Mesenchymal stem cell (in vitro differentiated cells and primary cell): ENCODE measurements at regions not wholly inside any gene's neighbourhood (a gene's known extent, or its start where the extent isn't known, plus 50 kb on each side); places are given as distances from the start of the nearest gene placed in this dataset.
A peak's percentile ranks its signal among the peaks of the same experiment; 100 is the strongest.

ENCODE experiments used
- DNase-seq: peaks from one replicate; pipeline ENCODE4 v3.0.0-alpha.2; 2013
- H2AFZ ChIP-seq: one replicate; pipeline ENCODE4 v1.6.1; 2013; ENCODE audit warnings: low read depth, mild to moderate bottlenecking, control low read depth, inconsistent platforms, low read length, moderate library complexity
- H2AK5ac ChIP-seq: 2 replicates; pipeline ENCODE4 v1.6.1; 2013; ENCODE audit warnings: low read length, moderate library complexity, mild to moderate bottlenecking, inconsistent platforms; ENCODE audit not compliant: severe bottlenecking
- H2BK120ac ChIP-seq: one replicate; pipeline ENCODE4 v1.6.1; 2013; ENCODE audit warnings: low read depth, mild to moderate bottlenecking, inconsistent platforms, low read length, moderate library complexity
- H2BK12ac ChIP-seq, 2 experiments: one replicate each; pipeline ENCODE4 v1.6.1; 2013; ENCODE audit warnings: inconsistent platforms in 2 of 2, low read length in 2 of 2, mild to moderate bottlenecking in 2 of 2, moderate library complexity in 2 of 2, control low read depth in 1 of 2
- H2BK15ac ChIP-seq: one replicate; pipeline ENCODE4 v1.6.1; 2013; ENCODE audit warnings: mild to moderate bottlenecking, low read depth, inconsistent platforms; ENCODE audit not compliant: poor library complexity, severe bottlenecking
- H2BK5ac ChIP-seq: 2 replicates; pipeline ENCODE4 v1.6.1; 2013; ENCODE audit warnings: low read depth, mild to moderate bottlenecking, low read length, control low read depth, inconsistent platforms; ENCODE audit not compliant: poor library complexity, severe bottlenecking
- H3K14ac ChIP-seq, 2 experiments: one replicate each; pipeline ENCODE4 v1.6.1; 2013; ENCODE audit warnings: inconsistent platforms in 2 of 2, low read length in 2 of 2, control low read depth in 1 of 2, mild to moderate bottlenecking in 1 of 2, moderate library complexity in 1 of 2
- H3K18ac ChIP-seq, 2 experiments: one replicate each; pipeline ENCODE4 v1.6.1; 2013; ENCODE audit warnings: inconsistent platforms in 2 of 2, low read length in 2 of 2, control low read depth in 1 of 2, low read depth in 1 of 2, mild to moderate bottlenecking in 1 of 2
- H3K23ac ChIP-seq, 2 experiments: one replicate each; pipeline ENCODE4 v1.6.1; 2013; ENCODE audit warnings: inconsistent platforms in 2 of 2, low read length in 2 of 2, mild to moderate bottlenecking in 2 of 2, moderate library complexity in 2 of 2, control low read depth in 1 of 2
- H3K27ac ChIP-seq: 2 replicates; pipeline ENCODE4 v1.5.1; 2013; ENCODE audit warnings: mild to moderate bottlenecking, moderate library complexity, low read length, control low read depth, inconsistent platforms; ENCODE audit not compliant: poor library complexity, severe bottlenecking
- H3K27me3 ChIP-seq, 2 experiments: 2 replicates each; pipeline versions ENCODE4 v1.6.1 to v1.7.0; 2013; ENCODE audit warnings: low read length in 2 of 2, mild to moderate bottlenecking in 2 of 2, moderate library complexity in 2 of 2, control low read depth in 1 of 2, inconsistent platforms in 1 of 2; ENCODE audit not compliant: control insufficient read depth in 1 of 2, insufficient read depth in 1 of 2
- H3K36me3 ChIP-seq, 2 experiments: 2 replicates each; pipeline versions ENCODE4 v1.6.1 to v1.7.0; 2013; ENCODE audit warnings: low read length in 2 of 2, control low read depth in 1 of 2, inconsistent platforms in 1 of 2, low read depth in 1 of 2, mild to moderate bottlenecking in 1 of 2; ENCODE audit not compliant: insufficient read depth in 2 of 2, control insufficient read depth in 1 of 2
- H3K4ac ChIP-seq, 2 experiments: one replicate each; pipeline ENCODE4 v1.6.1; 2013; ENCODE audit warnings: inconsistent platforms in 2 of 2, low read length in 2 of 2, mild to moderate bottlenecking in 2 of 2, moderate library complexity in 2 of 2, control low read depth in 1 of 2, low read depth in 1 of 2
- H3K4me1 ChIP-seq: 2 replicates; pipeline ENCODE4 v1.6.1; 2013; ENCODE audit warnings: low read depth, low read length, control low read depth; ENCODE audit not compliant: control insufficient read depth, insufficient read depth
- H3K4me2 ChIP-seq: 2 replicates; pipeline ENCODE4 v1.6.1; 2013; ENCODE audit warnings: low read length, mild to moderate bottlenecking, inconsistent platforms; ENCODE audit not compliant: poor library complexity, severe bottlenecking
- H3K4me3 ChIP-seq, 2 experiments: 2 replicates each; pipeline versions ENCODE4 v1.5.1 to v1.7.0; 2013; ENCODE audit warnings: low read length in 2 of 2, mild to moderate bottlenecking in 2 of 2, control low read depth in 1 of 2, low read depth in 1 of 2; ENCODE audit not compliant: insufficient read depth in 1 of 2
- H3K79me1 ChIP-seq: replicated peaks from 2 replicates; pipeline ENCODE4 v1.6.1; 2013; ENCODE audit warnings: mild to moderate bottlenecking, control low read depth, low read length, inconsistent platforms; ENCODE audit not compliant: poor library complexity, severe bottlenecking
- H3K9ac ChIP-seq: 2 replicates; pipeline ENCODE4 v1.7.0; 2013; ENCODE audit warnings: mild to moderate bottlenecking, low read length, moderate library complexity
- H3K9me3 ChIP-seq: 2 replicates; pipeline ENCODE4 v1.7.0; 2013; ENCODE audit warnings: mild to moderate bottlenecking, low read length; ENCODE audit not compliant: control insufficient read depth
- H4K8ac ChIP-seq: one replicate; pipeline ENCODE4 v1.6.1; 2013; ENCODE audit warnings: inconsistent platforms, mild to moderate bottlenecking, low read length, moderate library complexity
- H4K91ac ChIP-seq: one replicate; pipeline ENCODE4 v1.6.1; 2013; ENCODE audit warnings: mild to moderate bottlenecking, low read length, inconsistent platforms
- WGBS: methylation state at CpG from one replicate; pipeline ENCODE4 v1.1.7; 2013; ENCODE audit warnings: mixed read lengths; 5-methylcytosine and 5-hydroxymethylcytosine counted together

GRCh38 chr6:12386816-12387215, 96.7 kb downstream of the EDN1 start:
- H3K14ac ChIP-seq: no peak overlapping the region
- no peak overlapping the region for H3K27ac ChIP-seq
- H4K8ac ChIP-seq: no peak overlapping the region
- H2BK12ac ChIP-seq: no peak overlapping the region
- H3K4ac ChIP-seq: no peak overlapping the region
- H3K4me1 ChIP-seq: no peaks in the 10 kb centered on the region
- no peak overlapping the region for H3K9ac ChIP-seq
- H3K4me3 ChIP-seq: no peak overlapping the region
- DNase-seq: no peak
- no peaks in the 10 kb centered on the region for H3K79me1 ChIP-seq
- no peak overlapping the region for H2AFZ ChIP-seq
- no peak overlapping the region for H3K4me2 ChIP-seq
- H3K9me3 ChIP-seq: no peaks in the 10 kb centered on the region
- H3K27me3 ChIP-seq: peaks cover 0 to 3% of the 10 kb centered on the region in 2 experiments
- H2BK120ac ChIP-seq: no peak overlapping the region
- H3K36me3 ChIP-seq: no peaks in the 10 kb centered on the region
- no peak overlapping the region for H3K18ac ChIP-seq
- H3K23ac ChIP-seq: no peak overlapping the region
- WGBS: 92% methylated on average over 4 of the region's 5 CpGs
- no peak overlapping the region for H2AK5ac ChIP-seq
- H2BK15ac ChIP-seq: no peak overlapping the region
- H2BK5ac ChIP-seq: no peak overlapping the region
- no peak overlapping the region for H4K91ac ChIP-seq

GRCh38 chr6:12391472-12391871, 101.3 kb downstream of the EDN1 start:
- H4K8ac ChIP-seq: no peak overlapping the region
- peaks cover 4% of the 10 kb centered on the region for H3K4me1 ChIP-seq
- DNase-seq: no peak
- H3K4ac ChIP-seq: no peak overlapping the region
- H2AK5ac ChIP-seq: no peak overlapping the region
- no peaks in the 10 kb centered on the region for H3K36me3 ChIP-seq
- WGBS: 67% methylated on average over 3 of the region's 3 CpGs
- no peak overlapping the region for H3K4me2 ChIP-seq
- H2AFZ ChIP-seq: no peak overlapping the region
- no peak overlapping the region for H2BK5ac ChIP-seq
- no peak overlapping the region for H3K4me3 ChIP-seq
- H2BK15ac ChIP-seq: no peak overlapping the region
- no peak overlapping the region for H3K14ac ChIP-seq
- H4K91ac ChIP-seq: no peak overlapping the region
- H3K23ac ChIP-seq: no peak overlapping the region
- no peaks in the 10 kb centered on the region for H3K27me3 ChIP-seq
- H3K18ac ChIP-seq: no peak overlapping the region
- H3K9me3 ChIP-seq: no peaks in the 10 kb centered on the region
- H3K9ac ChIP-seq: no peak overlapping the region
- no peak overlapping the region for H2BK12ac ChIP-seq
- H2BK120ac ChIP-seq: no peak overlapping the region
- no peaks in the 10 kb centered on the region for H3K79me1 ChIP-seq
- no peak overlapping the region for H3K27ac ChIP-seq

GRCh38 chr6:12392490-12392889, 102.3 kb downstream of the EDN1 start:
- no peak for DNase-seq
- H2BK15ac ChIP-seq: no peak overlapping the region
- H3K23ac ChIP-seq: no peak overlapping the region
- no peak overlapping the region for H4K91ac ChIP-seq
- no peak overlapping the region for H2AK5ac ChIP-seq
- no peaks in the 10 kb centered on the region for H3K79me1 ChIP-seq
- H3K27me3 ChIP-seq: no peaks in the 10 kb centered on the region
- no peak overlapping the region for H2AFZ ChIP-seq
- H3K4me2 ChIP-seq: no peak overlapping the region
- H2BK5ac ChIP-seq: no peak overlapping the region
- WGBS: 90% methylated on average over 6 of the region's 6 CpGs
- H2BK12ac ChIP-seq: no peak overlapping the region
- no peak overlapping the region for H3K18ac ChIP-seq
- H3K9me3 ChIP-seq: no peaks in the 10 kb centered on the region
- H3K4ac ChIP-seq: no peak overlapping the region
- peaks cover 4% of the 10 kb centered on the region for H3K4me1 ChIP-seq
- H3K27ac ChIP-seq: no peak overlapping the region
- no peak overlapping the region for H3K14ac ChIP-seq
- no peak overlapping the region for H4K8ac ChIP-seq
- H3K9ac ChIP-seq: no peak overlapping the region
- H2BK120ac ChIP-seq: no peak overlapping the region
- H3K36me3 ChIP-seq: no peaks in the 10 kb centered on the region
- H3K4me3 ChIP-seq: no peak overlapping the region

GRCh38 chr6:12393100-12393499, 102.9 kb downstream of the EDN1 start:
- H4K8ac ChIP-seq: no peak overlapping the region
- H3K4me1 ChIP-seq: peaks cover 4% of the 10 kb centered on the region
- peak overlapping the region; percentile 19 for H2AK5ac ChIP-seq
- H3K18ac ChIP-seq: no peak overlapping the region
- H2BK120ac ChIP-seq: no peak overlapping the region
- H3K4me2 ChIP-seq: no peak overlapping the region
- no peak overlapping the region for H3K9ac ChIP-seq
- H3K14ac ChIP-seq: no peak overlapping the region
- H2BK5ac ChIP-seq: no peak overlapping the region
- no peak overlapping the region for H4K91ac ChIP-seq
- no peaks in the 10 kb centered on the region for H3K27me3 ChIP-seq
- H2BK12ac ChIP-seq: no peak overlapping the region
- DNase-seq: no peak
- no peak overlapping the region for H2BK15ac ChIP-seq
- H3K9me3 ChIP-seq: no peaks in the 10 kb centered on the region
- H3K27ac ChIP-seq: no peak overlapping the region
- no peak overlapping the region for H3K23ac ChIP-seq
- H2AFZ ChIP-seq: no peak overlapping the region
- H3K36me3 ChIP-seq: no peaks in the 10 kb centered on the region
- H3K4ac ChIP-seq: no peak overlapping the region
- WGBS: 83% methylated on average over 1 of the region's 1 CpG
- H3K79me1 ChIP-seq: no peaks in the 10 kb centered on the region
- H3K4me3 ChIP-seq: no peak overlapping the region
